ENCODE measurements at regions not wholly inside any gene's neighbourhood (a gene's known extent, or its start where the extent isn't known, plus 50 kb on each side); places are given as distances from the start of the nearest gene placed in this dataset.
A peak's percentile ranks its signal among the peaks of the same experiment; 100 is the strongest.

DNA sequence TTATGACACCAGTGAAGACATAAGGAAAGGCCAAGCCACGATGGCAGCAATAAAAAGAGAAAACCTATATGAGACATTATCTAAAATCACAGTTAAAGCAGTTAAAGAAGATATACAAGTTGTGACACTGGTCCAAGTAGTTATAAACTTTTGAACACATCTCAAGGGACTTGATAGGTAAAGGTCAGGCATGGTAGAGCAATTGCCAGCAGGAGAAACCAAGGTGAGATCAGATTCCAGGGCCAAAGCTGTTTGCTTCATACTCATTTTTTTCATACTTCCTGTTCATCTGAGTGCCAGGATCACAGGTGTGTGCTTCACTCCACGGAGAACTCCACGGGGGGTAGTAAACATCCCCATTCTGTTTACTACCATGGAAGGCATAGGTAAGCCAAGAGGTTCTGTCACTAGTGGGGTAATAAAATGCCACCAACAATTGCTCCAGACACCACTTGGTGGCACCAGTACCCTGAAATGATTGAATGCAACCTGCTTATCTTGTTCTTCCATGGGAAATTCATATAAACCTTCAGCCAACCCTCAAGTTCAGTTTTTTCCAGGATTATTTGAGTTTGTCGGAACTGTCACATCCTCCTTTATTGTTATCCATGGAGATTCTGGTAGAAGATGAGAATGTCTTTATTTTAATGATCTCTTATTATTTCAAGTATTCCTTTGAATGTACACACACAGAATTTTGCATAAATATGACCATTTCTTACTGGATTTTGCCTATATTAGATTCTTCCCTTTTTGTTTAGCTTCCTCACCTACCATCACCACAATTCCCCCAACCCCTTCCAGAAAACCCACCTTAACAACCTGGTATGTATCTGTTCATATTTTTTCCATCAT lies 59.2 kb upstream of the TSPAN8 start:
- H3T11ph ChIP-seq (ENCODE audit: low read length): no peak overlapping the region
- DNase-seq: peak; percentile 47
- H4K5ac ChIP-seq (ENCODE audit: insufficient read length, low read depth, low read length): no peak overlapping the region
- H3K56ac ChIP-seq (ENCODE audit: insufficient read length, low read depth, low read length): no peak overlapping the region
- Mint-ChIP-seq H3K4me1 (peaks cover 19 to 25% of the 10 kb centered on the region in 2 experiments), H3K36me3 (ENCODE audit: insufficient read depth in 1 of 3, low read depth in 3 of 3) (peaks cover 3 to 11% (median 5%) of the 10 kb centered on the region in 3 experiments; a peak in 4 of 7 replicates), H3K4me3 (no peak overlapping the region), H3K27me3 (ENCODE audit: low read depth) (no peaks in the 10 kb centered on the region), H3K27ac (peak overlapping the region in 1 of 3 experiments; percentile 41; a peak in 4 of 7 replicates), H3K9me3 (peaks cover 3% of the 10 kb centered on the region in 2 experiments; a peak in 3 of 5 replicates)
- no peak overlapping the region for H3K9ac ChIP-seq (ENCODE audit: extremely low read depth, insufficient read length, low read length)
- H4K20me1 ChIP-seq (ENCODE audit: control insufficient read depth, insufficient read depth, insufficient read length): no peaks in the 10 kb centered on the region
- no peak overlapping the region for H2BK120ac ChIP-seq (ENCODE audit: low read depth, low read length, poor library complexity, severe bottlenecking)
- no peaks in the 10 kb centered on the region for H3K23me2 ChIP-seq (ENCODE audit: insufficient read length, low read depth, low read length, poor library complexity, severe bottlenecking)
- no peak overlapping the region for H4K91ac ChIP-seq (ENCODE audit: insufficient read length, low read depth, low read length)
- H2AFZ ChIP-seq (ENCODE audit: low read length): no peak overlapping the region
- no peak overlapping the region for H3K4ac ChIP-seq (ENCODE audit: low read depth, low read length)
- H2BK15ac ChIP-seq (ENCODE audit: low read depth, low read length): no peak overlapping the region
- no peaks in the 10 kb centered on the region for H3K9me3 ChIP-seq (ENCODE audit: control insufficient read depth, low read depth, low read length)
- H3K18ac ChIP-seq (ENCODE audit: insufficient read length, low read depth, low read length): no peak overlapping the region
- H2BK5ac ChIP-seq (ENCODE audit: insufficient read length, low read length): peak overlapping the region; percentile 32
- H3K23ac ChIP-seq (ENCODE audit: insufficient read length, low read depth, low read length): no peak overlapping the region
- no peak overlapping the region for H2BK20ac ChIP-seq (ENCODE audit: low read depth, low read length, poor library complexity, severe bottlenecking)
- no peaks in the 10 kb centered on the region for H3K27me3 ChIP-seq (ENCODE audit: insufficient read depth, low read length)
- no peak overlapping the region for H3K4me2 ChIP-seq (ENCODE audit: insufficient read depth, insufficient read length, low read length)
- no peak overlapping the region for H3K27ac ChIP-seq (ENCODE audit: insufficient read length, low read depth, low read length)
- peaks cover 2% of the 10 kb centered on the region; the same call in 1 of the 2 replicates for H3K79me2 ChIP-seq (ENCODE audit: insufficient read depth, low read length)
- no peaks in the 10 kb centered on the region for H3K79me1 ChIP-seq (ENCODE audit: insufficient read depth, low read depth, low read length, poor library complexity, severe bottlenecking)
- H2BK12ac ChIP-seq (ENCODE audit: insufficient read length, low read depth, low read length): no peak overlapping the region
- peaks cover 3% of the 10 kb centered on the region; the same call in 1 of the 2 replicates for H3K4me1 ChIP-seq (ENCODE audit: insufficient read depth, low read length)
- no CpG with 5 or more reads among the region's 4 CpGs for WGBS (ENCODE audit: extremely low coverage, insufficient read length, low lambda C conversion rate)
- H4K8ac ChIP-seq (replicated peaks; ENCODE audit: insufficient read length, low read depth, low read length): no peak overlapping the region
- TF ChIP-seq, protein P1, sequence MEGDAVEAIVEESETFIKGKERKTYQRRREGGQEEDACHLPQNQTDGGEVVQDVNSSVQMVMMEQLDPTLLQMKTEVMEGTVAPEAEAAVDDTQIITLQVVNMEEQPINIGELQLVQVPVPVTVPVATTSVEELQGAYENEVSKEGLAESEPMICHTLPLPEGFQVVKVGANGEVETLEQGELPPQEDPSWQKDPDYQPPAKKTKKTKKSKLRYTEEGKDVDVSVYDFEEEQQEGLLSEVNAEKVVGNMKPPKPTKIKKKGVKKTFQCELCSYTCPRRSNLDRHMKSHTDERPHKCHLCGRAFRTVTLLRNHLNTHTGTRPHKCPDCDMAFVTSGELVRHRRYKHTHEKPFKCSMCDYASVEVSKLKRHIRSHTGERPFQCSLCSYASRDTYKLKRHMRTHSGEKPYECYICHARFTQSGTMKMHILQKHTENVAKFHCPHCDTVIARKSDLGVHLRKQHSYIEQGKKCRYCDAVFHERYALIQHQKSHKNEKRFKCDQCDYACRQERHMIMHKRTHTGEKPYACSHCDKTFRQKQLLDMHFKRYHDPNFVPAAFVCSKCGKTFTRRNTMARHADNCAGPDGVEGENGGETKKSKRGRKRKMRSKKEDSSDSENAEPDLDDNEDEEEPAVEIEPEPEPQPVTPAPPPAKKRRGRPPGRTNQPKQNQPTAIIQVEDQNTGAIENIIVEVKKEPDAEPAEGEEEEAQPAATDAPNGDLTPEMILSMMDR (conservative IDR thresholded peaks at IDR 0.05): peak; percentile 56
- no peak overlapping the region for H2AK5ac ChIP-seq (ENCODE audit: insufficient read length, low read length)
- no peak overlapping the region for H3K14ac ChIP-seq (ENCODE audit: insufficient read depth, low read length)
